HG03432 (cell line): ENCODE measurements at regions not wholly inside any gene's neighbourhood (a gene's known extent, or its start where the extent isn't known, plus 50 kb on each side); places are given as distances from the start of the nearest gene placed in this dataset.
"Not testable (repeated sequence)": the region's sequence is repeated elsewhere in the genome, so short reads cannot be mapped to it uniquely, and the experiment has no call there.

Experiments
- ATAC-seq: cut with Tn5 transposase; IDR thresholded peaks from one replicate; pipeline ENCODE4 v1.9.1; 2021; ENCODE audit warnings: mild to moderate bottlenecking, moderate library complexity; ENCODE audit not compliant: unreplicated experiment

- ATAC-seq: no peak
Observed at GRCh38 chr1:29691499-29691898, 455.2 kb downstream of the PTPRU start.

- ATAC-seq: no peak
Observed at GRCh38 chr1:29690156-29690555, 453.8 kb downstream of the PTPRU start.

DNA sequence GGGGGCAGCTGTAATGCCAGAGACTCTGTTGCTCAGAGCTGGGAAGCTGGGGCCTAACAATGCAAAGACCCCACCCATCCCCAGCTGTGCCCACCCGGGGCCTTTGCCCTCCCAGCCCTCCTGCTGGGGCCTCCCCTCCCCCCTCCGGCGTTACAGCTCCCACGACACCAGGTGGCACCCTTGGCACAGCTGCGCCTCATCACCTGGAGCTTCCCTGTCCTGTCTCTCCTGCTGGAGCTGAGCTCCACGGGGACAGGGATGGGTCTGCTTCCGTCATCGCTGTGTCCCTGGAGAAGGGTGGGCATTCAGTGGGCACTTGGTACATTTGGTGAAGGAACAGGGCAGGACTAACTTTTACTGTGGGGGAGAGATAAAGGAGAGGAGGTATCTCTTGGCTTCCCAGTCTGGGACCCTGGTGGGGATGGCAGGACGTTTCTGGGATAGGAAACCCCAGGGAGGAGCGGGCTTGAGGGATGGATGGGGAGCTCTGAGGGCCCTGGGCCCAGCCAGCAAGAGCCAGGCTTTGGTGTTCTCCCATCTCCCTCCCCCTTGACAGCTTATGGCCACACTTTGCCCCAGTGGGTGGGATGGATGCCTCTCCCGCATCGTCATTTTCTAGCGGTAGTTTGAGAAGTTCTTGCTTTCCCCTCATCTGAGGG, 453.2 kb downstream of the PTPRU start:
- ATAC-seq: no peak

DNA sequence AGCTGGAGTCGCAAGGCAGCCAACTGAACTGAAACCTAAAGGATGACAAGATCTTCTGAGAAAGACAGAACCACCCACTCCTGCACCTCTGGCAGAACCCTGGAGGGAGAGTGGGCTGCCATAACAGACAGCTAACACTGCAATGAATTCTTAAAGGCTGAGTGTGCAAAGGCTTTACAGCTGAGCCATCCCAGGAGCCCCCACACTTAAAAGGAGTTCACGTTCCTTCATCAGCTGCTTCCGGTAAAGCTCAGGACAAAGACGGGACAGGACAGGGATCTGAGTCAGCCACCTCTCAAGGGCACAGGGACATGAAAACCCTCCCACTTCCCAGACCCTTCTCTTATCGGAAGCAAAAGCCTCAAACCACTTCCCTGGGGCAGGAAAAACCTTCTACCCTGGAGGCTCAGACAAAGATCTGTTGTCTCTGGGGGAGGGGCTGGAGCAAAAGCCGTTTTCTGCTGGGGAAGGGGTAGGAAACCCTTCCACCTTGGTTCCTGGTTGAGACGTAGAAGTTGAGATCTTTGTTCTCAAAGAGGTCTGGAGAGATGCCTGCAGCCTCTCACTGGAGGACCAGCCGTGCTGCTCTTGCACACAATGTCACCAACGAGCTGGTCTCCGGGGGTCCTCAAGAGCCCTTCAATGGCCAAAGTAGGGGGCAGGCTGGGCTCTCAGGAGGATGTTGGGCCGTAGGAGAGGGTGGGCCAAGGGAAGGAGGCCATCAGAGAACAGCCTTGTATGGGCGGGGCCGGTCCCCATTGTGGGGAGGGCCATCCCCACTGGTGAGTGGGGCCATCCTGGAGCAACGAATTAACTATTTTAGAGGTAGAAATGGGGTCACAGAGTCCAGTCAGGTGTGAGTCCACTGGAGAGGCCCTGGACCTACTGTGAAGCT, 452.4 kb downstream of the PTPRU start:
- ATAC-seq: no peak

GRCh38 chr1:29687601-29688244, 451.4 kb downstream of the PTPRU start:
- ATAC-seq: no peak

DNA sequence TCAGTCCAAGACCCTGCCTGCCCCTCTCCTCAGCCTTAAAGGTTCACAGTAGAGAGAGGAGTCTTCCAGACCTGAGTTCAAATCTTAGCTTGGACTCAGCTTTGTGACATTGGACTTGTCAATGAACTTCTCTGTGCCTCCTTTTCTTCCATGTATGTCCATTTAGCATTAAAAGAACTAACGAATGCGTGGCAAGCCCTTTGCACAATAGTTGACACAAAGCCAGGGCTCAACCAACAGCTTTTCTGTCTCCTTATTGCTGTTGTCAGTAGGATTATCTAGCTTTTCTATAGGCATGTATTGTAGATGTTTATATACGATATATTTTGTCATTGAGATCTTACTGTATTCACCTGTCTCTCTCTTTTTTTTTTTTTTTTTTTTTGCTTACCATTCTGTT, 450.8 kb downstream of the PTPRU start:
- ATAC-seq: no peak

DNA sequence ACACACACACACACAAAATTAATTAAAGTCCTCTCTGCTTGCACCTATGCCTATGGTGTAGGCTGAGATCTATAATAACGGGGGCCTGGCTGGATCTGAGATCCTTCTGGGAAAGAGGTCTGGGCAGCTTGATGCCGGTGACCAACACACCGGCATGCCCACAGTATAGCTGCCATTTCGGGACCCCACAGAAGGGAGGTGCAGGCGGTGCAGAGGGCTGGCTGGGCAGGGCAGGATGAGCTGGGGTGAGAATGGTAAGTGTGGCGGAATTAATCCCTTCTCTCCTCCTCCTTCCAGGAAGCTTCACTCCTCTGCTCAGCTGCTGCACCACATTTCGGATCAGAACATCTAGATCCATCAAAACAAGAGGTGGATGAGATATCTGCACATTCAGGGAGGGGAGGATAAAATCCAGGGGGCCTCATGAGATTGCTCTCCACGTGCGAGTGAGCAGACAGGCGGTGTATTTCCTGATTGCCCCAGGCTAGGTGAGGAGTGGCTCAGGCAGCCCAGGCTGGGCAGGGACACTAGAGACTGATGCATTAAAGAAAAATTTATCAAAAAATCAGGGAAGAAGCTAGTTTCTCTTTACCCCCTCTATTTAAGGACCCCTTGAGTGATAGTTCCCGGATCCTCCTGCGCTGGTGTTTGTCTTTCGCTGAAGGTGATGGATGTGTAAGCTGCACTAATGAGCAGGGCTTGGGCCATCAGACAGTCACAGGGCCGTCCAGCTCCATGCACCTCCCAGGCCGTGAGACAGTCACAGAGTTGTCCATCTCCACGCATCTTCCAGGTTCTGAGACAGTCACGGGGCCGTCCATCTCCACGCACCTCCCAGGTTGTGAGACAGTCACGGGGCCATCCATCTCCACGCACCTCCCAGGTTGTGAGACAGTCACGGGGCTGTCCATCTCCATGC, 449.9 kb downstream of the PTPRU start:
- ATAC-seq: no peak

- no peak for ATAC-seq
Observed at GRCh38 chr1:29685387-29685786, 449.1 kb downstream of the PTPRU start.

DNA sequence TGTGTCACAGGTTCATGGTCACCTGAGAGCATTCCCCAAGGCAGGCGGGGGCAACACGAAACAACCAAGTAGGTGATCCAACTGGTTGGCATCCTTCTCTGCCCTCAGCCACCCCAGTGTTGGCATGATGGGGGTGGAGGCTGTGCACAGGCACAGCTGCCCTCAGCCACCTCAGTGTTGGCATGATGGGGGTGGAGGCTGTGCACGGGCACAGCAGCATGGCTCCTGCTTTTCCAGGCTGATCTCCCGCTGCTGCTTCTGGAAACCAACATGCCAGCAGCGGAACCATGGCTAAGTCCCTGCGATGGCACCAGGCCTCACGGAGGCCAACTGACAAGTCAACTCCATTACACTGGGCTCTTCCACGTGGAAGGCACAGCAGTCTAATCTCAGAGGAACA, 447.8 kb downstream of the PTPRU start:
- ATAC-seq: no peak

GRCh38 chr1:29683472-29683871, 447.1 kb downstream of the PTPRU start:
- ATAC-seq: no peak

- no peak for ATAC-seq
Observed at GRCh38 chr1:29682919-29683295, 446.6 kb downstream of the PTPRU start.

GRCh38 chr1:29682171-29682918, 446.0 kb downstream of the PTPRU start:
- ATAC-seq: no peak

GRCh38 chr1:29681416-29681815, 445.1 kb downstream of the PTPRU start:
- ATAC-seq: not testable (repeated sequence)

DNA sequence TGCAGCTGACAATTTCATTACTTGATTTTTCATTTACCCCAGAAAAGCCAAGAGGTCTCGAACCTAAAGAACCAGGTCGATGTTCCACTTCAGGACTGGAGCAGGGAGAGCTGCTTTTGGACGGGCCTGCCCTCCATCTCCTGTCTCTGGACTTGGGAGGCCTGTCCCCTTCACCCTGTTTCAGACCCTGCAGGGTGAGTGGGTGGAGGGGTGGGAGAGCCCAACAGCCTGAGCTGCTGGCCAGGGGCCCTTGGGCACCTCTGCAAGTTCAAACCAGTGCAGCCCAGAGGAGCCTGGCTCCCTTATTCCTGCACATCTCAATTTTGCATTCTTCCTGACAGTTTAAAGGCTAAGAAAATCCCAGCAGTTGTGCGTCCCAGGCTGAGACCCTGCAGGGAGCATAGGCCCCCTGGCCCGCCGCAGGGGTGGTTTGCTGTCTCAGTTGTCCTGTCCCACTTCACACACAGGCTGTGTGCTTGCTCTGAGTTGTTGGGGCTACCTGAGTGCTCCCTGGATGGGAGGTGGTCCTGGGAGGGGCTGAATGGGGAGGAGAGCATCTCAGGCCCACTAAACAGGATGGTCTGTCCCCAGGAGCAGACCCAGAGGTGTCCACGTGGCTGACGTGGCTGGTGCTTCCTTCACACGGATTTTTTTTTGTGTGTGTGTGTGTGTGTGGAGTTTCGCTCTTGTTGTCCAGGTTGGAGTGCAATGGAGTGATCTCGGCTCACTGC, 443.7 kb downstream of the PTPRU start:
- ATAC-seq: no peak

GRCh38 chr1:29679316-29679715, 443.0 kb downstream of the PTPRU start:
- no peak for ATAC-seq

DNA sequence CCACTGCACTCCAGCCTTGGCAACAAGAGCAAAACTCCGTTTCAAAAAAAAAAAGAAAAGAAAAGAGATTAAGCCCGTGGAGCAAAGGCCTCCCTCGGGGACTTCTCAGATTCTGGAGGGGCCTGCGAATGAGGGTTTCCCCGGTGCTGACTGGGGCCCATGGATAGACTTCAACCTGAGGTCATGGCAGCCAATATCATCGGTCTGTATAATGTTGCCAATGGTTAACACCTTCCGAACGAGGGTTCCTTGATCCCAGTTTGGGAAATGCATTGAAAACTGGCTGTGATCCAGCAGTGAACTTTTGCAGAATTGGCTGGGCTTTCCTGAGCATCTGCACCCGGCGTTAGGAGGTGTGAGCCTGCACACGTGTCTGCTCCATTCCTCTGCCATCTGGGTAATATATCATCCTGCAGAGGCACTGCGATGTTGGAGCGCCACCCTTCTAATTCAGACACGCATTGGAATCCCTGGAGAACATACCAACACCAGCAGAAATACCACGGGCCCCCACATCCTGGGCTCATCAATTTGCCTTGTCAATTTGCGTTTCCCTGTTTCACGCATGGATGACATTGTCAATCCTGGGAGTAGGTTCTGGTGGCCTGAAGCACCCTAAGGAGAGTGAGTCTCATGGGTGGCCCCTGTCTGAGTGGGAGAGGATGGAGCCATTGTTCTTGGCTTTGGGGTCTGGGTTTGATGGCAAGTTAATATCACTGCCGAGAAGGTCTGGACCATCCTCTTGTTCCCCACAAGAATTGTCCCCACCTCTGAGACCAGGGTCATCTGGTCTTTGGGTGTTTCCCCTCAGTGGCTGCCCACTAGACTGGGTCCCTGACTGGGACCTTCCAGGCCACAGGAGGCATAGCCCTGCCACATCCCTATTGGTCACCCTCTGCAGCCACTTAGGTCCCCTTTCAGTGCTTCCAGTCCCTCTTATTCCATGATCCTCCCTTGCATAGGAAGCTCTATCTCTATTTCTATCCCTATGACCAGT, 441.0 kb downstream of the PTPRU start:
- ATAC-seq: no peak

GRCh38 chr1:29676496-29676895, 440.2 kb downstream of the PTPRU start:
- no peak for ATAC-seq
